PC-3 (cell line): ENCODE measurements at regions not wholly inside any gene's neighbourhood (a gene's known extent, or its start where the extent isn't known, plus 50 kb on each side); places are given as distances from the start of the nearest gene placed in this dataset.

Experiments used
- EZH2 ChIP-seq: fragments of 300-600 bp; sonication (generic); IDR thresholded peaks from one replicate; pipeline ENCODE4 v1.6.1; 2017; ENCODE audit warnings: antibody characterized with exemption, mild to moderate bottlenecking, low read length; ENCODE audit not compliant: unreplicated experiment
- TF ChIP-seq, protein P1 (sequence below): fragments of 300-600 bp; sonication (generic); conservative IDR thresholded peaks from 2 replicates; pipeline ENCODE4 v1.5.1; 2017; ENCODE audit warnings: antibody characterized with exemption, low read depth, mild to moderate bottlenecking, low read length

DNA sequence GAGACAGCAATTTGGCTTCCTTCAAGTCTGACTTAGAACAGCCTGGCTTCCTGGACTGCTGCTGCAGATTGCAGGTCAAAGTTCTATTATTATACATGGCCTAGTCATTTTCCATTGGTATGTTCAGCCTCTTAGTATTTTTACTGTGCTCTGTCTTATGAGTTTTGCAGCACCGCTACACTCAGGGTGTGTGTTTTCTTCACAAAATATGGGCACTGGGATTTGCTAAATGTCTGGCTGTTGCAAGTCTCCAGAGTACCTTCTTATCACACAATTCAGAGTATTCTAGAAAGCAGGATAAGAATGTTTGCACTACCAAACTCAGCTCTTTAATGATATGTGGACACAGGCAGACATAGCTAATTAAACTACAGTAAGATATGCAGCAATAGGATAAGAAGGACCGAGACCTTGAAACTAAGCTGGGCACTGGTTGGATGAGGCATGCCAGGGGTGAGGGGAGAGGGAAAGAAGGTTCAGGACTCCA lies 203.0 kb upstream of the PDZRN3 start:
- TF ChIP-seq EZH2 = no peak
- TF ChIP-seq, protein P1, sequence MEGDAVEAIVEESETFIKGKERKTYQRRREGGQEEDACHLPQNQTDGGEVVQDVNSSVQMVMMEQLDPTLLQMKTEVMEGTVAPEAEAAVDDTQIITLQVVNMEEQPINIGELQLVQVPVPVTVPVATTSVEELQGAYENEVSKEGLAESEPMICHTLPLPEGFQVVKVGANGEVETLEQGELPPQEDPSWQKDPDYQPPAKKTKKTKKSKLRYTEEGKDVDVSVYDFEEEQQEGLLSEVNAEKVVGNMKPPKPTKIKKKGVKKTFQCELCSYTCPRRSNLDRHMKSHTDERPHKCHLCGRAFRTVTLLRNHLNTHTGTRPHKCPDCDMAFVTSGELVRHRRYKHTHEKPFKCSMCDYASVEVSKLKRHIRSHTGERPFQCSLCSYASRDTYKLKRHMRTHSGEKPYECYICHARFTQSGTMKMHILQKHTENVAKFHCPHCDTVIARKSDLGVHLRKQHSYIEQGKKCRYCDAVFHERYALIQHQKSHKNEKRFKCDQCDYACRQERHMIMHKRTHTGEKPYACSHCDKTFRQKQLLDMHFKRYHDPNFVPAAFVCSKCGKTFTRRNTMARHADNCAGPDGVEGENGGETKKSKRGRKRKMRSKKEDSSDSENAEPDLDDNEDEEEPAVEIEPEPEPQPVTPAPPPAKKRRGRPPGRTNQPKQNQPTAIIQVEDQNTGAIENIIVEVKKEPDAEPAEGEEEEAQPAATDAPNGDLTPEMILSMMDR = no peak
